GM18873 (cell line): ENCODE measurements at regions not wholly inside any gene's neighbourhood (a gene's known extent, or its start where the extent isn't known, plus 50 kb on each side); places are given as distances from the start of the nearest gene placed in this dataset.
A peak's percentile ranks its signal among the peaks of the same experiment; 100 is the strongest.
"Not testable (repeated sequence)": the region's sequence is repeated elsewhere in the genome, so short reads cannot be mapped to it uniquely, and the experiment has no call there.

Experiments
- ATAC-seq: cut with Tn5 transposase; IDR thresholded peaks from one replicate; pipeline ENCODE4 v1.9.1; 2021; ENCODE audit warnings: mild to moderate bottlenecking, moderate library complexity, moderate number of reproducible peaks; ENCODE audit not compliant: unreplicated experiment, low FRiP score

DNA sequence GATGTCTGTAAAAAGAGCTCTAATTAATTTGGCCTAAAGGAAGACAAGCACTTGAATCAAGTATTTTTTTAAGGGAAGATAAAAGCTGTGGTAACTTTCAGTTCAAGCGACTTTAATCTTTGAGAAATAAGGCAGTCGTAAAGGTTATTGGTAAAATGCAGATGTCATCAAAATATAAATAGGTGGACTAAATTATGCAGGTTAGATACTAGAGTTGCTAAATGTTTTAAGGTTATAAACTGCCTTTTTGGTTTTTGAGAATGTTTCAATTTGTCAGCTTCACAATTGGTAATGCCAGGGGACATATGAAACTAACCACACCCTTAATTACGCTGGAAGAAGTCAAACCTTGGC is 159.5 kb upstream of the OLIG3 start:
- no peak for ATAC-seq

GRCh38 chr6:137654365-137654981 is 160.3 kb upstream of the OLIG3 start:
- ATAC-seq = no peak

DNA sequence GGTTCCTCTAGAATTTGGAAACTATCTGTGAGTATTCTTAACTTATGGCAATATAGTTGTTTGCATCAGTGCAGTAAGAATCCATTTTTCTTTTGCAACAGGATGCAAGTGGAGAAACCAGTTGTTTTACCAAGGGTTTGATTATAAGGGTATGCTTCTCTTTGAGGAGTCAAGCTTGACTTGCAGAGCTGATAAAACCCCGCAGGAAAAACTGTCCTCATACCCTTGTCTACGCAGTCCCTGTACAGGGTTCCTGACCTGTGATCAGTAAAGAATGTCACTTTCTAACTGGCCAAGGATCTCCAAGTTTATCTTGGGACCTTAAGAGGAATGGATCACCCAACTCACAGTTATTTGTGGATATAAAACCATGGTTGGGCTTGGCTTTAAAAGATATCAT is 161.1 kb upstream of the OLIG3 start:
- no peak for ATAC-seq

- no peak for ATAC-seq
These were observed 162.5 kb upstream of the OLIG3 start for GRCh38 chr6:137656735-137657134.

DNA sequence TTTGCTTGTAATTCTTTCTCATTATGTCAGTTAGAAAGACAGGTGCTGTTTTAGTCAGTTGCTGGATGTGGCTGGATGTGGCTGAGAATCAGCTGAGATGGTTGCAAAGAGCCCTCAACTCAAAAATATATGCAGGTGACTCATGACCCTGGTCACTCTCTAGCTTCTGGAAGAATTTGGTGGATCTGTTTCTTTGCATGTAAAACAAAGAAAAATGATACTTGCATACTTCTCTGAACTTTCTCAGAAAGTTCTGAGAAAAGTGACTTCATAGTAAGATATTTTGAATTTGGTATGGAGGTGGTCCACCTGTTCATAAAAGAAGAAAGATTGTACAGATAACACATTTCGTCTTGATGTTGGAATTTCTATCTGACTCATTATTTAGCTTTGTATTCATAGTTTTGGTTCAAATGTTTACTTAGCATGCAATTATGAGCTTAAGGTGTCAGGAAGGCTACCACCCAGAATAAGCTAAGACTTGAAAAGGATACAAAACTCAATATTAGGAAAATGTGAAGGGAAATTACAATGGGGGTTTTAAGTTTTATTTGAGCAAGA is 163.2 kb upstream of the OLIG3 start:
- ATAC-seq = no peak

DNA sequence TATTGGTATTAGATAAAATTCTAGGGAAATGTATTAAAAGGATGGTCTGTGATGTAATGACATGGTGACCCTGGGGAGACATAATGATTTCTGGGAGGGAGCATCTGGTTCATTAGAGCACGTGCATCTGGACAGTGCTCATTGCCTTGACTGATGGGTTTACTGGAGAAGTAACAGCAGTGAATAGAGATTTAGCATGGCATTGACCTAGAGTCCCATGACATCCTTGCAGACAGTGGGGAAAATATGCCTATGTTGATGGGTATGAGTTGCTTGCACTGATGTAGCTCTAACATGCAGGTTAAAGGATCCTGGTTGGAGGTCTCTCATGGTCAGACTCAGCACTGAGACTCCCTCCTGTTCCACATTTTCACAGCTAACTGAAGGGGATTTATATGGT is 164.1 kb upstream of the OLIG3 start:
- ATAC-seq = no peak

- ATAC-seq = no peak
These were observed 165.7 kb upstream of the OLIG3 start for GRCh38 chr6:137659871-137660270.

DNA sequence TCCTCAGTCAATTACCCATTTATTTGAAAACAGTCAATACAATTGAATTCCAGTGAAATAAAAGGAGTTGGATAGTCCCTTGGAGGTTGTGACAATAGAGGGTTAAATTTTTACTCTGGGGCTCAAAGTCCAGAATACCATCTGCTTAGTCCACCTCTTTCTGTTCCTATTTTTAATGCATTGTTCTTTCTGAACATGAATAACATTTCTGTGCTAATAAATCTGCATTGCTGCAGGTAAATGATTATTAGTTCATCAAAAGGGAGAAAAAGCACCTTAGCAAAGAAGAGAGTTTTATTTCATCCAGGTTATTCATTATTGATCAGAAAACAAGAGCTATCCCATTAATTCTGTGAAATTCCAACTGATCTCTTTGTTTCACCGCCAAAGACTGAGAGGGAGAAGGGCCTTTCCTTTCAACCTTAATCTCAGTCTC is 166.1 kb upstream of the OLIG3 start:
- no peak for ATAC-seq

DNA sequence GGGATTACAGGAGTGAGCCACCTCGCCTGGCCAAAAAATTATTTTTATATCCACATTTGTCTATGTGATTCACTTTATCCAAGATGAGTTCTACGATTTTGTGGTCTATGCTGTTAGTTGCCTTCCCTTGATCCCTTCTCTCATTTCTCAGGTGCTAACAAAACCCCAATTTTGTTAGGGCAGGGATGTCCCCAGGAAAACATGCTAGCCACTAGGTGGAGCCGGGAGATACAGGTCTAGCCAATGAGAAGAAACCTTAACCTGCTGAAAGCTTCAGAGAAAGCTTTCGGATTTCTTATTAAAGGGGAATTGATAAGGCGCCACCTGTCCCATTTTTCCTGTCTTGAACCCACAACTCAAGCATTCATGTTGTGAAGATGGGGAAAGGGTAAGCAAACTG is 167.4 kb upstream of the OLIG3 start:
- ATAC-seq = no peak

DNA sequence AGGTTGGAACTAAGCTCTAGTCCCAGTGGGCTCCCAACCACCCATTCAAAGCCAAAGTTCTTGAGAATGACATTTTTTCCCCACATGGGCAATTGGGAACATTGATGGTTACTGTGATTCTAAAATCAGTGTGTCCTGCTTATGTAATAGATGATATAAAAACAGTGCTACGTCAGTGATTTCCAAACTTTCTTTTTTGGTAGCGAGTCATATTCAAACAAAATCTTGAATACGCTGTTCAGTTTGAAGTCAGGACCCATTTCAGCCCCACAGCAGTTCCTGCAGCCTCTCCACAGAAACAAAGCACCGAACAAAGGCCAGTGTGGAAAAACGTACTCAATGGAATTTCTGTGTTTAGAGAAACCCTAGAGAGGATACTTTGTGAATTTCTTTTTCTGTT is 170.0 kb upstream of the OLIG3 start:
- ATAC-seq = no peak

DNA sequence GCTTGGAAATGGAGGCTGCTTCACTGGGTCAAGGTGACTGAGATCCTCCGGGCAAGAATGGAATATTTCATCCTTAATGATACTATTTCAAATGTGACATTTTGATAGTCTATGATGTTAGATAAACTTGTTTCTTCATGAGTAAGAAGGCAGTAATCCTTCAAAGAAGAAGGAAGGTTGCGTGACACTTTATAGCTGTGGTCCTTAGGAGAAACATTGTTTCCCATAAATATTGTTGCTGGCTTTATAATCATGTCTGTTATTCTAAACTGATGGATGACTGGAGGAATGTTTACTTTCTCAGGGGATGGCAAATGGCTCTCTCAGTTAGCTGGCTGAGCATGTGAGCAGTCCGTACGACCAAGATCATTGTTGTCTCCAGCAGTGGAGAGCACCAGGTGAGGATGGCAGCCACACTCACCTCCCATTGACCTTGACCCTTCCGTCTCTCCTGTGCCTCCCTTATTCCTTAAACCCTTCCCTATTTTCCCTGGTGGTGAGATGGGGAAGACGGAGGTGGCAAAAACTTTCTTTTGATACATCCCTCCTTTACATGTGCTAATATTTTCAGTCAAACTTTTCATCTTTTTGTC is 171.2 kb upstream of the OLIG3 start:
- ATAC-seq = no peak

DNA sequence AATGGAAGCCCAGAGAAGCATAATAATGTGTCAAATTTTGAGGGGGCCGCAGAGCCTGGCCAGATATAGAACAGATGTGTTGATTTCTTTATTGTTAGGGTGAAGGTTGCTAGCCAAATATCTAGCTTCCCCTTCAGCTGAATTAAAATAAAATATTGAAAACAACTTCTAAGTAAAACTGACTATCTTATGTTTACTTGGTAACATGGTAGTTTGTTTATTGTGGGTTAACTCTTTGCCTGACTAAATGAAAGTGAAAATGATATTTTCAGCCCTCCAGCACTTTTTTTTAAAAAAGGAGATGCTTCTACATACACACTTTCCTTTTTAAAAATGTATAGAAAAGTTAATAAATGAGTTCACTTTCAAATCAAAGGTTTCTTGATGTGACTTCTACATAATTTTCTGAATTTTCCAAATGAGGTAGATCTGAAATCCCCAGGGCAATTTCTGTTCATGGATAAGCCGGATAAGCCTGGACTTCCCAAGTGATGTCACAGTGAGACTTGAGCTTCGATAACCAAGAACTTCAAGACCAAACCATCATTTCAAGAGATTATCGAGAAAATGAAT is 172.1 kb upstream of the OLIG3 start:
- ATAC-seq = no peak

DNA sequence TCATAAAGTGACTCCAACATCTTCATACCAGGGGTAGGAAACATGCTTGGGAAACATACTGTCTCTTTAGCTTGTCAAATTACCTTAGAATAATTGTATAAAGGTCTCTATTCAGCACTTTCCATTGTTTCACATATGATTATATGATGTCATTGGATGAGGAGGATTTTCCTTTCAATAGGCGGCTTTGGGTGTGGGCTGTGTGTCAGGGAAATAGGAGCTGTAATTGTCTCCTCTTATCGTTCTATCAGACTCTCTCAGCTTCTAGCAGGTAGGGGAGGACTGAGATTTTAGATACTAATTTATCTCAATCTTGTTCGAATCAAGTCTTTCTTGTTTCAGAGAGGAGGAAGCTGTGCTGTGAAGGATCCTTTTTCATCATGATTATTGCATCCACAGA is 179.4 kb upstream of the OLIG3 start:
- no peak for ATAC-seq

- ATAC-seq = peak; percentile 54
These were observed 182.7 kb upstream of the OLIG3 start for GRCh38 chr6:137676888-137677287.

- no peak for ATAC-seq
These were observed 183.5 kb upstream of the OLIG3 start for GRCh38 chr6:137677709-137678108.

GRCh38 chr6:137678451-137678850 is 184.3 kb upstream of the OLIG3 start:
- ATAC-seq = no peak

- ATAC-seq = no peak
These were observed 186.2 kb upstream of the TNFAIP3 start for GRCh38 chr6:137680705-137681346.

GRCh38 chr6:137681445-137682009 is 185.5 kb upstream of the TNFAIP3 start:
- ATAC-seq = no peak

DNA sequence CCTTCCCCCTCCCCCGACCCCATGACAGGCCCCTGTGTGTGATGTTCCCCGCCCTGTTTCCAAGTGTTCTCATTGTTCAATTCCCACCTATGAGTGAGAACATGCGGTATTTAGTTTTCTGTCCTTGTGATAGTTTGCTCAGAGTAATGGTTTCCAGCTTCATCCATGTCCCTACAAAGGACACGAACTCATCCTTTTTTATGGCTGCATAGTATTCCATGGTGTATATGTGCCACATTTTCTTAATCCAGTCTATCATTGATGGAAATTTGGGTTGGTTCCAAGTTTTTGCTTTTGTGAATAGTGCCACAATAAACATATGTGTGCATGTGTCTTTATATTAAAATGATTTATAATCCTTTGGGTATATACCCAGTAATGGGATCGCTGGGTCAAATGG is 184.4 kb upstream of the TNFAIP3 start:
- not testable (repeated sequence) for ATAC-seq

DNA sequence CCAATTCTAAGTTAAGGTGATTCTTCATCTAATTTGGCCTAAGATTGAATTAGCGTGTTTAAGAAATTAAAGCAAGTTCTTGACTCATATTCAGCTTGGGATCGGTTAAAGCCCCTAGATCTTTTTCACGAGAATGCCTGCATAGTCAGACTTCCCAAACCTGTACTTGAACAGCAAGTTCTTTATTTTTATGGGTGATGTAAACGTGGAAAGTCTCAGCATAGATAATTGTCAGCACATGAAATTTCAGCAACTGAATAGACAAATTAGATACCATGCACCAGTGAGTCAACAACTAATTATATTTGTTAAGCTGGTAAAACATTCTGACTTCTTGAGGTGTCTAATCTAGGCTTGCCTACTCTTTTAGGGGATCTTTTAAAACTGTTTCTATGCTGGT is 183.1 kb upstream of the TNFAIP3 start:
- ATAC-seq = no peak

DNA sequence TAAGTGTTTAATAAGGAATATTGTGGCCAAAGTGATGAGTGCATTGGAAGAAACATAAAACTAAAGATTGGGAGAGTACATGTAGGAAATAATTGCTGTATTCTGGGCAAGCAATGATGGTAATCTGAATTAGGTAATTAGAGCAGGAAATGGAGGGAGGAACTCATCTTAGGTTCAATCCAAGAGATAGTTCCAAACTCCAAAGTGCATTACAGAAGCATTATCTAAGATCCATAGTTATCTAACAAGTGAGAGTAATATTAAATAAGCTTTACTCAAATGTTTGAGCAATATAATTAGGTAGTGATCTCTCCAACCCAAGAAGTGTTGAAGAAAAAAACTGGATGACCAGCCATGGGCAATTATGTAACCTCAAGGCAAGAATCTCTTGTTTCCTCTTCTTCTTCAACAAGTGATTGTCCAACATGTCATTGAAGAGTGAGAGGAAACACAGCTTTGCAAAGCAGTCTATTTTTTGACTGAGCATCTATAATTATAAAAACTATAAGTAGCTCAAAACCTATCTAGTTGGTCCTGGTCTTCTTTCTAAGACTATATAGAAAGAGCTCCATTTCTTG is 181.2 kb upstream of the TNFAIP3 start:
- ATAC-seq = no peak
